HepG2 (cell line): ENCODE measurements at regions not wholly inside any gene's neighbourhood (a gene's known extent, or its start where the extent isn't known, plus 50 kb on each side); places are given as distances from the start of the nearest gene placed in this dataset.

ENCODE experiments used
- ATAC-seq: fragments of 200-7000 bp; cut with Tn5 transposase; 3 replicates; pipeline ENCODE4 v1.9.1; 2020; ENCODE audit warnings: mild to moderate bottlenecking, moderate library complexity
- BruUV-seq: library from RNA; stranded (reverse); fragments of 400-500 nt; replicated peaks from 2 replicates; lab custom pipeline; 2021; lab: Mats Ljungman, UMichigan
- CTCF ChIA-PET: fragments of 300-600 bp; formaldehyde crosslinking; extraction: SDS; loops from one replicate; lab custom pipeline; 2021; ENCODE audit warnings: low total read pairs, inconsistent platforms, low intra/inter-chr PET ratio; lab: Yijun Ruan, JAX
- POLR2A ChIA-PET: fragments of 350-600 bp; sonication (Branson Sonifier 250); formaldehyde crosslinking; loops from one replicate; lab custom pipeline; 2020; ENCODE audit warnings: antibody characterized with exemption, inconsistent platforms; lab: Yijun Ruan, JAX
- DNase-seq: peaks from one replicate; pipeline ENCODE4 v3.0.0-alpha.2; 2015; ENCODE audit warnings: low spot score
- FAIRE-seq: peaks from 3 replicates; lab custom pipeline; 2011; peaks lifted over from hg19 to GRCh38; lab: Jason Lieb, UNC
- H2AFZ ChIP-seq: one replicate; pipeline ENCODE4 v1.6.1; 2011; ENCODE audit warnings: low read length, inconsistent platforms
- H3K27ac ChIP-seq: fragments of 300-600 bp; 3 replicates; pipeline ENCODE4 v1.8.0; 2011; ENCODE audit warnings: mixed run types, mild to moderate bottlenecking, mixed read lengths, low read length, inconsistent platforms; ENCODE audit not compliant: insufficient read depth; ENCODE audit errors: extremely low read length
- H3K27me3 ChIP-seq, 2 experiments: fragments of 200-600 bp in 1 of 2; 2 replicates in 1 of 2; 3 replicates in 1 of 2; pipeline versions ENCODE4 v1.6.0 to v1.8.0; 2011; ENCODE audit warnings: low read length in 2 of 2, mild to moderate bottlenecking in 2 of 2, moderate library complexity in 2 of 2, inconsistent platforms in 1 of 2; ENCODE audit not compliant: insufficient read depth in 2 of 2, control insufficient read depth in 1 of 2
- H3K36me3 ChIP-seq, 2 experiments: fragments of 200-600 bp in 1 of 2; replicated peaks in 1 of 2; 2 replicates in 1 of 2; 3 replicates in 1 of 2; pipeline versions ENCODE4 v1.5.1 to v1.8.0; 2011; ENCODE audit warnings: low read length in 2 of 2, inconsistent platforms in 1 of 2; ENCODE audit not compliant: insufficient read depth in 2 of 2, control insufficient read depth in 1 of 2
- H3K4me1 ChIP-seq: 2 replicates; pipeline ENCODE4 v1.5.1; 2012; ENCODE audit warnings: low read length, inconsistent platforms; ENCODE audit not compliant: insufficient read depth
- H3K4me2 ChIP-seq: 2 replicates; pipeline ENCODE4 v1.6.0; 2011; ENCODE audit warnings: low read depth, low read length, inconsistent platforms
- H3K4me3 ChIP-seq, 3 experiments: fragments of 200-600 bp in 1 of 3; sonication (generic), shearing (Covaris generic) in 1 of 3; replicated peaks in 1 of 3; 2 replicates each; pipeline ENCODE4 v1.5.1; 2011 to 2016; ENCODE audit warnings: low read length in 3 of 3, inconsistent platforms in 2 of 3, low read depth in 2 of 3, mild to moderate bottlenecking in 2 of 3, control low read depth in 1 of 3, mixed read lengths in 1 of 3; ENCODE audit not compliant: insufficient read depth in 1 of 3
- H3K79me2 ChIP-seq: one replicate; pipeline ENCODE4 v1.6.1; 2011; ENCODE audit warnings: low read length, inconsistent platforms; ENCODE audit not compliant: insufficient read depth
- H3K9ac ChIP-seq: 2 replicates; pipeline ENCODE4 v1.6.0; 2011; ENCODE audit warnings: mild to moderate bottlenecking, low read depth, low read length, inconsistent platforms; ENCODE audit not compliant: insufficient read depth
- H3K9me3 ChIP-seq: 2 replicates; pipeline ENCODE4 v1.5.1; 2012; ENCODE audit warnings: mild to moderate bottlenecking, low read length
- H4K20me1 ChIP-seq: 2 replicates; pipeline ENCODE4 v1.6.0; 2011; ENCODE audit warnings: inconsistent platforms, mild to moderate bottlenecking, low read length, moderate library complexity; ENCODE audit not compliant: insufficient read depth
- BRCA1 ChIP-seq: sonication (generic); formaldehyde crosslinking; IDR thresholded peaks from 2 replicates; pipeline ENCODE4 v1.4.0; 2020; ENCODE audit warnings: missing genetic modification reagents
- HES4 ChIP-seq: sonication (generic); formaldehyde crosslinking; IDR thresholded peaks from 2 replicates; pipeline ENCODE4 v1.9.0; 2021; ENCODE audit warnings: mild to moderate bottlenecking, missing genetic modification reagents, borderline replicate concordance
- ISL2 ChIP-seq: sonication (generic); formaldehyde crosslinking; IDR thresholded peaks from 2 replicates; pipeline ENCODE4 v1.5.0; 2020; ENCODE audit warnings: missing genetic modification reagents
- NPAS2 ChIP-seq: sonication (generic); formaldehyde crosslinking; IDR thresholded peaks from 2 replicates; pipeline ENCODE4 v1.8.0; 2022; ENCODE audit warnings: mild to moderate bottlenecking, missing genetic modification reagents, borderline replicate concordance
- XRCC5 ChIP-seq: fragments of 200-400 bp; formaldehyde crosslinking; optimal IDR thresholded peaks from 2 replicates; pipeline ENCODE3; 2017; ENCODE audit warnings: mild to moderate bottlenecking, low read length
- ZNF770 ChIP-seq: sonication (generic); formaldehyde crosslinking; IDR thresholded peaks from 2 replicates; pipeline ENCODE4 v1.5.0; 2020; ENCODE audit warnings: mild to moderate bottlenecking, missing genetic modification reagents
- ZNF773 ChIP-seq: sonication (generic); formaldehyde crosslinking; IDR thresholded peaks from 2 replicates; pipeline ENCODE4 v1.4.0; 2020; ENCODE audit warnings: missing genetic modification reagents, borderline replicate concordance
- ZSCAN25 ChIP-seq: sonication (generic); formaldehyde crosslinking; IDR thresholded peaks from 2 replicates; pipeline ENCODE4 v1.8.0; 2022; ENCODE audit warnings: mild to moderate bottlenecking, missing genetic modification reagents
- WGBS: methylation state at CpG from one replicate; pipeline ENCODE4 v1.1.6; 2017; ENCODE audit warnings: low lambda C conversion rate; 5-methylcytosine and 5-hydroxymethylcytosine counted together
- in situ Hi-C: cut with HindIII; loops from 2 replicates; pipeline ENCODE4 v1.10.0; 2017; ENCODE audit warnings: low pct_unique_long_range_greater_than_20kb; ENCODE audit not compliant: extremely low pct_ligation_motif_present
- intact Hi-C: fragments of 100-400 bp; cut with micrococcal nuclease; formaldehyde crosslinking; loops from one replicate; pipeline ENCODE4 v1.10.0; 2022; ENCODE audit not compliant: unreplicated experiment

GRCh38 chr20:3330046-3330741 is 77.3 kb downstream of the DNAAF9 start:
- Histone ChIP-seq H3K4me2 (no peak overlapping the region), H3K79me2 (no peaks in the 10 kb centered on the region), H4K20me1 (no peaks in the 10 kb centered on the region), H3K9me3 (no peaks in the 10 kb centered on the region), H3K27ac (no peak overlapping the region), H3K27me3 (no peaks in the 10 kb centered on the region), H3K36me3 (peaks cover 9 to 25% of the 10 kb centered on the region in 2 experiments; a peak in 4 of 5 replicates), H3K4me1 (no peaks in the 10 kb centered on the region), H3K4me3 (no peak overlapping the region), H2AFZ (no peak overlapping the region), H3K9ac (no peak overlapping the region)
- BruUV-seq = no TSS peak
- FAIRE-seq (no peak), DNase-seq (no peak), ATAC-seq (no peak)
- intact Hi-C loops = no loop called here
- POLR2A ChIA-PET = no interaction called here
- WGBS = 89% methylated on average over 4 of the region's 4 CpGs
- TF ChIP-seq XRCC5 (no peak), ZNF770 (CRISPR knock-in tag) (peak; percentile 83)
- in situ Hi-C loops = no loop called here
- CTCF ChIA-PET = no interaction called here

DNA sequence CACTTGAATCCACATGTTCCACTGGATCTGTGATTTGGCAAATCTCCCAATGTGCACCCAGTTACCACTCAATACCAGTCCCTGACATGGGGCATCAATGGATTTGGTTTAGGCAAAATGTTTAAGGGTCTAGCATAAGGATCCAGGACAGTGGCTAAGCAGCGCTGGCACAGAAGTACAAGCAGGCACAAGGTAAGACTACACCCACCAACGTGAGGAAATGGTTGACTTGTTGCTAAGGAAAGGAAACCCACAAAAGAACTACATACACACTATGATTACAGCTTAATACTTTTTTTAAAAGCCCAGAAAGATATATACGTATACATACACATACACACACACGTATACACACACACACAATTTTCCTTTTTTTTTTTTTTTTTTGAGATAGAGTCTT is 79.0 kb downstream of the DNAAF9 start:
- Histone ChIP-seq H3K79me2 (no peaks in the 10 kb centered on the region), H3K4me3 (no peak overlapping the region), H3K9ac (no peak overlapping the region), H3K4me1 (no peaks in the 10 kb centered on the region), H3K9me3 (no peaks in the 10 kb centered on the region), H2AFZ (no peak overlapping the region), H3K27ac (no peak overlapping the region), H4K20me1 (no peaks in the 10 kb centered on the region), H3K36me3 (peaks cover 14 to 36% of the 10 kb centered on the region in 2 experiments; a peak in 4 of 5 replicates), H3K27me3 (no peaks in the 10 kb centered on the region), H3K4me2 (no peak overlapping the region)
- intact Hi-C loops (no loop called here), in situ Hi-C loops (no loop called here)
- no peak; the same call in 2 of the 3 replicates for ATAC-seq
- WGBS = 96% methylated on average over 4 of the region's 4 CpGs
- no peak for FAIRE-seq
- CTCF ChIA-PET = no interaction called here
- no TSS peak for BruUV-seq
- POLR2A ChIA-PET = no interaction called here
- no peak for DNase-seq
- TF ChIP-seq ZSCAN25 (CRISPR knock-in tag) = no peak
- no peak for TF ChIP-seq BRCA1
- 0 out of 2 replicates have a peak, but pooled peaks have one; percentile 0 for TF ChIP-seq HES4
- TF ChIP-seq ZNF773 = no peak
- TF ChIP-seq NPAS2 (CRISPR knock-in tag) = no peak
- TF ChIP-seq ISL2 (CRISPR knock-in tag) = no peak
